ENCODE measurements at regions not wholly inside any gene's neighbourhood (a gene's known extent, or its start where the extent isn't known, plus 50 kb on each side); places are given as distances from the start of the nearest gene placed in this dataset.
"Not testable (repeated sequence)": the region's sequence is repeated elsewhere in the genome, so short reads cannot be mapped to it uniquely, and the experiment has no call there.

DNA sequence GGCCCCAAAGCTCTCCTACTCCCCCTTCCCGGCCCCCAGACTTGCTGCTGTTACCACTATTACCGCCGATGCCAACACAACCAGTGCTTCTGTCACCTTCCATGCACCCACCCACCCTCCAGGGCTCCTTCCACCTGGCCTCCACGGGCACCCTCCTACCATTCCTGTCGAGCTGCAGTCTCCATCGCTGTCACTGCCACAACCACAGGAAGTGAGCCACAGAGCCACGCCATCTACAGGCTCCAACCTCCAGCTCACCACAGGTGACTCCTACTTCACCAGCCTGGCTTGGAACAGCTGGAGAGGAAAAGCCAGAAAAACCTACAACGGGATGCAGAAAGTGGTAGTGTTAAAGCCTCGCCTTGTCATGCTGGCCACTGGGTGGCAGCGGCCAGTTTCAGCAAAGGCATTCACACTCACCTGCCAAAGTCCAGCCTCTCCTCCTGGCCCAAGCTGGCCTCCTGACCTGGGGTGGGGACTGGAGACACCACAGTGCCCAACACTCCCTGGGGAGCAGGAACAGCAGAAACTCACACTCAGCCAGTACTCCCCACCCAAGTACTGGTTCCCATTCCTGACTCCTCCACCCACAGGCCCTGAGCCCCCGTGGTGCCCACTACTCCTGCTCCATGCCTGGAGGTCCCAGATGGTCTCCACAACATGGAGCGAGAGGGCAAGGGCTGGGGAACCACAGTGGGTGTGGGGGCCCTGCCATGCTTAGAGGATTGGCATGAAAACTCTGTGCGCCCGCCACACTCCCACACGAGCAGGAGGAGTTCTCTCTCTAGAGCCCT is 66.5 kb upstream of the THOC3 start:
- TF ChIP-seq, protein P1, sequence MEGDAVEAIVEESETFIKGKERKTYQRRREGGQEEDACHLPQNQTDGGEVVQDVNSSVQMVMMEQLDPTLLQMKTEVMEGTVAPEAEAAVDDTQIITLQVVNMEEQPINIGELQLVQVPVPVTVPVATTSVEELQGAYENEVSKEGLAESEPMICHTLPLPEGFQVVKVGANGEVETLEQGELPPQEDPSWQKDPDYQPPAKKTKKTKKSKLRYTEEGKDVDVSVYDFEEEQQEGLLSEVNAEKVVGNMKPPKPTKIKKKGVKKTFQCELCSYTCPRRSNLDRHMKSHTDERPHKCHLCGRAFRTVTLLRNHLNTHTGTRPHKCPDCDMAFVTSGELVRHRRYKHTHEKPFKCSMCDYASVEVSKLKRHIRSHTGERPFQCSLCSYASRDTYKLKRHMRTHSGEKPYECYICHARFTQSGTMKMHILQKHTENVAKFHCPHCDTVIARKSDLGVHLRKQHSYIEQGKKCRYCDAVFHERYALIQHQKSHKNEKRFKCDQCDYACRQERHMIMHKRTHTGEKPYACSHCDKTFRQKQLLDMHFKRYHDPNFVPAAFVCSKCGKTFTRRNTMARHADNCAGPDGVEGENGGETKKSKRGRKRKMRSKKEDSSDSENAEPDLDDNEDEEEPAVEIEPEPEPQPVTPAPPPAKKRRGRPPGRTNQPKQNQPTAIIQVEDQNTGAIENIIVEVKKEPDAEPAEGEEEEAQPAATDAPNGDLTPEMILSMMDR (IDR thresholded peaks at IDR 0.05) = not testable (repeated sequence)
- TF ChIP-seq, protein P2, sequence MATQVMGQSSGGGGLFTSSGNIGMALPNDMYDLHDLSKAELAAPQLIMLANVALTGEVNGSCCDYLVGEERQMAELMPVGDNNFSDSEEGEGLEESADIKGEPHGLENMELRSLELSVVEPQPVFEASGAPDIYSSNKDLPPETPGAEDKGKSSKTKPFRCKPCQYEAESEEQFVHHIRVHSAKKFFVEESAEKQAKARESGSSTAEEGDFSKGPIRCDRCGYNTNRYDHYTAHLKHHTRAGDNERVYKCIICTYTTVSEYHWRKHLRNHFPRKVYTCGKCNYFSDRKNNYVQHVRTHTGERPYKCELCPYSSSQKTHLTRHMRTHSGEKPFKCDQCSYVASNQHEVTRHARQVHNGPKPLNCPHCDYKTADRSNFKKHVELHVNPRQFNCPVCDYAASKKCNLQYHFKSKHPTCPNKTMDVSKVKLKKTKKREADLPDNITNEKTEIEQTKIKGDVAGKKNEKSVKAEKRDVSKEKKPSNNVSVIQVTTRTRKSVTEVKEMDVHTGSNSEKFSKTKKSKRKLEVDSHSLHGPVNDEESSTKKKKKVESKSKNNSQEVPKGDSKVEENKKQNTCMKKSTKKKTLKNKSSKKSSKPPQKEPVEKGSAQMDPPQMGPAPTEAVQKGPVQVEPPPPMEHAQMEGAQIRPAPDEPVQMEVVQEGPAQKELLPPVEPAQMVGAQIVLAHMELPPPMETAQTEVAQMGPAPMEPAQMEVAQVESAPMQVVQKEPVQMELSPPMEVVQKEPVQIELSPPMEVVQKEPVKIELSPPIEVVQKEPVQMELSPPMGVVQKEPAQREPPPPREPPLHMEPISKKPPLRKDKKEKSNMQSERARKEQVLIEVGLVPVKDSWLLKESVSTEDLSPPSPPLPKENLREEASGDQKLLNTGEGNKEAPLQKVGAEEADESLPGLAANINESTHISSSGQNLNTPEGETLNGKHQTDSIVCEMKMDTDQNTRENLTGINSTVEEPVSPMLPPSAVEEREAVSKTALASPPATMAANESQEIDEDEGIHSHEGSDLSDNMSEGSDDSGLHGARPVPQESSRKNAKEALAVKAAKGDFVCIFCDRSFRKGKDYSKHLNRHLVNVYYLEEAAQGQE (IDR thresholded peaks at IDR 0.05) = not testable (repeated sequence)
- TF ChIP-seq, protein P3, sequence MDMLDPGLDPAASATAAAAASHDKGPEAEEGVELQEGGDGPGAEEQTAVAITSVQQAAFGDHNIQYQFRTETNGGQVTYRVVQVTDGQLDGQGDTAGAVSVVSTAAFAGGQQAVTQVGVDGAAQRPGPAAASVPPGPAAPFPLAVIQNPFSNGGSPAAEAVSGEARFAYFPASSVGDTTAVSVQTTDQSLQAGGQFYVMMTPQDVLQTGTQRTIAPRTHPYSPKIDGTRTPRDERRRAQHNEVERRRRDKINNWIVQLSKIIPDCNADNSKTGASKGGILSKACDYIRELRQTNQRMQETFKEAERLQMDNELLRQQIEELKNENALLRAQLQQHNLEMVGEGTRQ (IDR thresholded peaks at IDR 0.05) = not testable (repeated sequence)
- not testable (repeated sequence) for TF ChIP-seq RAD21 (conservative IDR thresholded peaks at IDR 0.05 in 1 of 2, IDR thresholded peaks at IDR 0.05 in 1 of 2); SMC3 (IDR thresholded peaks at IDR 0.05); CHD2 (IDR thresholded peaks at IDR 0.05; ENCODE audit: low read length, partially characterized antibody); POLR2A (IDR thresholded peaks at IDR 0.05; ENCODE audit: low read length); RCOR1 (IDR thresholded peaks at IDR 0.05; ENCODE audit: low read depth, low read length)
- TF ChIP-seq, protein P4, sequence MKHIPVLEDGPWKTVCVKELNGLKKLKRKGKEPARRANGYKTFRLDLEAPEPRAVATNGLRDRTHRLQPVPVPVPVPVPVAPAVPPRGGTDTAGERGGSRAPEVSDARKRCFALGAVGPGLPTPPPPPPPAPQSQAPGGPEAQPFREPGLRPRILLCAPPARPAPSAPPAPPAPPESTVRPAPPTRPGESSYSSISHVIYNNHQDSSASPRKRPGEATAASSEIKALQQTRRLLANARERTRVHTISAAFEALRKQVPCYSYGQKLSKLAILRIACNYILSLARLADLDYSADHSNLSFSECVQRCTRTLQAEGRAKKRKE (CRISPR knock-in tag; IDR thresholded peaks at IDR 0.05; ENCODE audit: low read depth) = not testable (repeated sequence)
- TF ChIP-seq, protein P5, sequence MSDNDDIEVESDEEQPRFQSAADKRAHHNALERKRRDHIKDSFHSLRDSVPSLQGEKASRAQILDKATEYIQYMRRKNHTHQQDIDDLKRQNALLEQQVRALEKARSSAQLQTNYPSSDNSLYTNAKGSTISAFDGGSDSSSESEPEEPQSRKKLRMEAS (IDR thresholded peaks at IDR 0.05) = not testable (repeated sequence)
- TF ChIP-seq, protein P6, sequence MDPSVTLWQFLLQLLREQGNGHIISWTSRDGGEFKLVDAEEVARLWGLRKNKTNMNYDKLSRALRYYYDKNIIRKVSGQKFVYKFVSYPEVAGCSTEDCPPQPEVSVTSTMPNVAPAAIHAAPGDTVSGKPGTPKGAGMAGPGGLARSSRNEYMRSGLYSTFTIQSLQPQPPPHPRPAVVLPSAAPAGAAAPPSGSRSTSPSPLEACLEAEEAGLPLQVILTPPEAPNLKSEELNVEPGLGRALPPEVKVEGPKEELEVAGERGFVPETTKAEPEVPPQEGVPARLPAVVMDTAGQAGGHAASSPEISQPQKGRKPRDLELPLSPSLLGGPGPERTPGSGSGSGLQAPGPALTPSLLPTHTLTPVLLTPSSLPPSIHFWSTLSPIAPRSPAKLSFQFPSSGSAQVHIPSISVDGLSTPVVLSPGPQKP (IDR thresholded peaks at IDR 0.05; ENCODE audit: low read depth, low read length) = not testable (repeated sequence)
